ENCODE measurements at regions not wholly inside any gene's neighbourhood (a gene's known extent, or its start where the extent isn't known, plus 50 kb on each side); places are given as distances from the start of the nearest gene placed in this dataset.

GRCh38 chr1:34278211-34278610 lies 101.5 kb downstream of the C1orf94 start:
- TF ChIP-seq, protein P1, sequence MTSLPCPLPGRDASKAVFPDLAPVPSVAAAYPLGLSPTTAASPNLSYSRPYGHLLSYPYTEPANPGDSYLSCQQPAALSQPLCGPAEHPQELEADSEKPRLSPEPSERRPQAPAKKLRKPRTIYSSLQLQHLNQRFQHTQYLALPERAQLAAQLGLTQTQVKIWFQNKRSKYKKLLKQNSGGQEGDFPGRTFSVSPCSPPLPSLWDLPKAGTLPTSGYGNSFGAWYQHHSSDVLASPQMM (CRISPR knock-in tag; IDR thresholded peaks at IDR 0.05) = no peak
- TF ChIP-seq EZH2 (IDR thresholded peaks at IDR 0.05; ENCODE audit: borderline replicate concordance, low read depth, low read length) (no peak), ZFP1 (CRISPR knock-in tag; IDR thresholded peaks at IDR 0.05) (no peak), STAG1 (CRISPR knock-in tag; IDR thresholded peaks at IDR 0.05; ENCODE audit: borderline replicate concordance) (no peak), POLR2A (conservative IDR thresholded peaks at IDR 0.05) (no peak), BRCA1 (IDR thresholded peaks at IDR 0.05) (no peak), BRCA1 (CRISPR knock-in tag; IDR thresholded peaks at IDR 0.05) (no peak), SMARCE1 (IDR thresholded peaks at IDR 0.05) (no peak), SMAD1 (IDR thresholded peaks at IDR 0.05; ENCODE audit: low read depth, low read length, partially characterized antibody) (no peak), ZNF232 (CRISPR knock-in tag; IDR thresholded peaks at IDR 0.05) (no peak), EP300 (IDR thresholded peaks at IDR 0.05; ENCODE audit: low read length) (no peak), CTCF (IDR thresholded peaks at IDR 0.05 in 2 of 3, conservative IDR thresholded peaks at IDR 0.05 in 1 of 3; ENCODE audit: insufficient read depth in 2 of 3, low read depth in 1 of 3, low read length in 3 of 3) (no peak)
- TF ChIP-seq, protein P2, sequence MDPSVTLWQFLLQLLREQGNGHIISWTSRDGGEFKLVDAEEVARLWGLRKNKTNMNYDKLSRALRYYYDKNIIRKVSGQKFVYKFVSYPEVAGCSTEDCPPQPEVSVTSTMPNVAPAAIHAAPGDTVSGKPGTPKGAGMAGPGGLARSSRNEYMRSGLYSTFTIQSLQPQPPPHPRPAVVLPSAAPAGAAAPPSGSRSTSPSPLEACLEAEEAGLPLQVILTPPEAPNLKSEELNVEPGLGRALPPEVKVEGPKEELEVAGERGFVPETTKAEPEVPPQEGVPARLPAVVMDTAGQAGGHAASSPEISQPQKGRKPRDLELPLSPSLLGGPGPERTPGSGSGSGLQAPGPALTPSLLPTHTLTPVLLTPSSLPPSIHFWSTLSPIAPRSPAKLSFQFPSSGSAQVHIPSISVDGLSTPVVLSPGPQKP (CRISPR knock-in tag; IDR thresholded peaks at IDR 0.05) = no peak

All from K562 (cell line).